ENCODE measurements at regions not wholly inside any gene's neighbourhood (a gene's known extent, or its start where the extent isn't known, plus 50 kb on each side); places are given as distances from the start of the nearest gene placed in this dataset.
"Not testable (repeated sequence)": the region's sequence is repeated elsewhere in the genome, so short reads cannot be mapped to it uniquely, and the experiment has no call there.

GRCh38 chr5:24999732-25000131 lies 355.0 kb upstream of the CDH10 start:
- Histone ChIP-seq H3K4me3 (no peak overlapping the region), H3K27me3 (no peaks in the 10 kb centered on the region), H3K27ac (no peak overlapping the region), H3K9me3 (peaks cover 0 to 18% (median 3%) of the 10 kb centered on the region in 4 donors), H3K36me3 (no peaks in the 10 kb centered on the region), H3K4me1 (no peaks in the 10 kb centered on the region)
- DNase-seq: no peak
- TF ChIP-seq POLR2A (IDR thresholded peaks at IDR 0.05) (no peak), POLR2AphosphoS5 (IDR thresholded peaks at IDR 0.05) (no peak), CTCF (IDR thresholded peaks at IDR 0.05) (no peak), EP300 (IDR thresholded peaks at IDR 0.05) (no peak)
- intact Hi-C loops (cut with DNase I; ENCODE audit: low total_unique reads): no loop called here
- 80 to 93% (median 82%) methylated on average over 2 of the region's 2 CpGs for WGBS, 5 donors

DNA sequence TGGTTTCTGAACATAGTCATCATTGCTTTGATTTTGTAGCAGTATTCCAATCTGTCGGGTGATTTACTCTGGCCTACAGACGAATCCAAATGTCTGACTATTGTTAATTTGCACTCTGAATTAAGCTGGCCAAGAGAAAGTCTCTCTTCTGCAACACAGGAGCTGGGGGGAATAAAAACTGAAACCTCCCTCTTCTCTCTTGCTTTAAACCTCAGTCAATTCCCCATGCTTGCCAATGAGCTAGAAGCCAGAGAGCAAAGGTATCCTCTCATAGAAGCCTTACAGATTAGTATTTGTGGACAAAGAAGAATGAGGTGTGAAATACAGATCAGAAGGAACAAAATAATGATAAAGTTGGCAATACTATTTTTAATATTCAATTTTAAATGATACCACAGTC lies 353.9 kb upstream of the CDH10 start:
- WGBS, 5 donors: 35 to 65% (median 60%) methylated on average over 2 of the region's 2 CpGs
- Histone ChIP-seq H3K4me3 (no peak overlapping the region), H3K9me3 (peaks cover 0 to 18% (median 5%) of the 10 kb centered on the region in 4 donors), H3K4me1 (no peaks in the 10 kb centered on the region), H3K27me3 (no peaks in the 10 kb centered on the region), H3K27ac (no peak overlapping the region), H3K36me3 (no peaks in the 10 kb centered on the region)
- intact Hi-C loops (cut with DNase I; ENCODE audit: low total_unique reads): no loop called here
- no peak for TF ChIP-seq POLR2AphosphoS5 (IDR thresholded peaks at IDR 0.05)
- no peak for TF ChIP-seq CTCF (IDR thresholded peaks at IDR 0.05)
- TF ChIP-seq POLR2A (IDR thresholded peaks at IDR 0.05): no peak
- TF ChIP-seq EP300 (IDR thresholded peaks at IDR 0.05): no peak
- no peak for DNase-seq

DNA sequence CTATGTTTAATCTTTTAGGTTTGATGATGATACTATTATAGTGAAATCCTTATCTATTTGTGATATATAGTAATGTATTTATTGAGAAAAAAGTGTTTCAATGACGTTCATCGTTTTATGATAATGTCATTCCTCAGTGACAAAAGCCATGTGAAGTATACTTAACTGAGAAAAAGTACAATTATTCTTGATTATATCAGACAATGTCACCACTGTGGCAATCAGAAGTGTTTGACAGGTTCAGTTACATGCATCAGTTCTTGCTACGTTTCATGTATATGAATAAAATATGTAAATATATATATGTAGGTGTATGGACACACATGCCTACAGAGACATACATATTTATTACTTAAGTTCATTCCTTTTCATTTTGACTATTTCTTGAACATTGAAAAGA lies 341.5 kb upstream of the CDH10 start:
- no peak for DNase-seq
- WGBS, 5 donors: 79 to 85% (median 82%) methylated on average over 3 of the region's 3 CpGs
- no peaks in the 10 kb centered on the region for H3K36me3 ChIP-seq
- TF ChIP-seq POLR2A (IDR thresholded peaks at IDR 0.05) (no peak), POLR2AphosphoS5 (IDR thresholded peaks at IDR 0.05) (no peak), EP300 (IDR thresholded peaks at IDR 0.05) (no peak), CTCF (IDR thresholded peaks at IDR 0.05) (no peak)
- H3K4me3 ChIP-seq: no peak overlapping the region
- H3K4me1 ChIP-seq: no peaks in the 10 kb centered on the region
- H3K27me3 ChIP-seq: no peaks in the 10 kb centered on the region
- intact Hi-C loops (cut with DNase I; ENCODE audit: low total_unique reads): no loop called here
- H3K27ac ChIP-seq: no peak overlapping the region
- H3K9me3 ChIP-seq: peaks cover 0 to 10% (median 4%) of the 10 kb centered on the region in 4 donors

DNA sequence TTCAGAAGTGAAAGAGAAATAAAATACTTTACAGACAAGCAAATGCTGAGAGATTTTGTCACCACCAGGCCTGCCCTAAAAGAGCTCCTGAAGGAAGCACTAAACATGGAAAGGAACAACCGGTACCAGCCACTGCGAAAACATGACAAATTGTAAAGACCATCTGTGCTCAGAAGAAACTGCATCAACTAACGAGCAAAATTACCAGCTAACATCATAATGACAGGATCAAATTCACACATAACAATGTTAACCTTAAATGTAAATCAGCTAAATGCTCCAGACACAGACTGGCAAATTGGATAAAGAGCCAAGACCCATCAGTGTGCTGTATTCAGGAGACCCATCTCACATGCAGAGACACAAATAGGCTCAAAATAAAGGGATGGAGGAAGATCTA lies 333.8 kb upstream of the CDH10 start:
- DNase-seq; H3K27me3 ChIP-seq; H3K4me3 ChIP-seq; H3K4me1 ChIP-seq; H3K27ac ChIP-seq; H3K9me3 ChIP-seq; intact Hi-C loops (cut with DNase I; ENCODE audit: low total_unique reads); H3K36me3 ChIP-seq: not testable (repeated sequence)
- whole genome bisulfite sequencing, 5 donors: 78 to 87% (median 80%) methylated on average over 3 of the region's 3 CpGs

DNA sequence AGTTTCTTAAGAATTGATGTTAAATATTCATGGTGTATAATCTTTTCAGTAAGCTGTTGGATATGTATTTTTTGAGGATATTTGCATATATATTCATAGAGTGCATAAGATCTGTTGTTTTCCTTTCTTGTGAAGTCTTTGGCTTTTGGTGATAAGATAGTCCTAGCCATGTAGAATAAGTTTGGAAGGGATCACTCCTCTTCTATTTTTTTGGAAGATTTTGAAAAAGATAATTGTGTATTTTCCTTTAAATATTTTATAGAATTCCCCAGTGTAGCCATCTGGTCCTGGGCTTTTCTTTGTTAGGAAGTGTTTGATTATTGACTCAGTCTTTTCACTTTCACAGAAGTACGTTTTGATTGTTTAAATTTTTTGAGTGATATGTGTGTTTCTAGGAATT lies 318.8 kb upstream of the CDH10 start:
- TF ChIP-seq CTCF (IDR thresholded peaks at IDR 0.05) (no peak), POLR2A (IDR thresholded peaks at IDR 0.05) (no peak), EP300 (IDR thresholded peaks at IDR 0.05) (no peak), POLR2AphosphoS5 (IDR thresholded peaks at IDR 0.05) (no peak)
- intact Hi-C loops (cut with DNase I; ENCODE audit: low total_unique reads): no loop called here
- H3K9me3 ChIP-seq: peaks cover 0 to 12% (median 2%) of the 10 kb centered on the region in 4 donors
- 19 to 39% (median 36%) methylated on average over 1 of the region's 1 CpG for WGBS, 5 donors
- DNase-seq: no peak
- H3K27me3 ChIP-seq: no peaks in the 10 kb centered on the region
- no peaks in the 10 kb centered on the region for H3K36me3 ChIP-seq
- no peak overlapping the region for H3K27ac ChIP-seq
- no peaks in the 10 kb centered on the region for H3K4me1 ChIP-seq
- no peak overlapping the region for H3K4me3 ChIP-seq
